ENCODE measurements at regions not wholly inside any gene's neighbourhood (a gene's known extent, or its start where the extent isn't known, plus 50 kb on each side); places are given as distances from the start of the nearest gene placed in this dataset.

- no peak for TF ChIP-seq CTCF (IDR thresholded peaks at IDR 0.05; ENCODE audit: low read depth, low read length, missing control alignments)
- no peak for DNase-seq
- in situ Hi-C loops (cut with HindIII; ENCODE audit: low pct_ligation_motif_present, low sequenced_read_pairs) = no loop called here
- H3K36me3 ChIP-seq (replicated peaks) = no peaks in the 10 kb centered on the region
- no peaks in the 10 kb centered on the region for H3K27me3 ChIP-seq (replicated peaks)
- no peak overlapping the region for H3K4me3 ChIP-seq (ENCODE audit: low read depth, low read length)
- no peak overlapping the region for H3K27ac ChIP-seq
Measured at GRCh38 chr2:66240286-66240685, 194.6 kb upstream of the MEIS1 start.

GRCh38 chr2:66239655-66240054, 195.3 kb upstream of the MEIS1 start:
- in situ Hi-C loops (cut with HindIII; ENCODE audit: low pct_ligation_motif_present, low sequenced_read_pairs) = no loop called here
- Histone ChIP-seq H3K36me3 (replicated peaks) (no peaks in the 10 kb centered on the region), H3K27me3 (replicated peaks) (no peaks in the 10 kb centered on the region), H3K4me3 (ENCODE audit: low read depth, low read length) (no peak overlapping the region), H3K27ac (no peak overlapping the region)
- no peak for TF ChIP-seq CTCF (IDR thresholded peaks at IDR 0.05; ENCODE audit: low read depth, low read length, missing control alignments)
- DNase-seq = no peak

DNA sequence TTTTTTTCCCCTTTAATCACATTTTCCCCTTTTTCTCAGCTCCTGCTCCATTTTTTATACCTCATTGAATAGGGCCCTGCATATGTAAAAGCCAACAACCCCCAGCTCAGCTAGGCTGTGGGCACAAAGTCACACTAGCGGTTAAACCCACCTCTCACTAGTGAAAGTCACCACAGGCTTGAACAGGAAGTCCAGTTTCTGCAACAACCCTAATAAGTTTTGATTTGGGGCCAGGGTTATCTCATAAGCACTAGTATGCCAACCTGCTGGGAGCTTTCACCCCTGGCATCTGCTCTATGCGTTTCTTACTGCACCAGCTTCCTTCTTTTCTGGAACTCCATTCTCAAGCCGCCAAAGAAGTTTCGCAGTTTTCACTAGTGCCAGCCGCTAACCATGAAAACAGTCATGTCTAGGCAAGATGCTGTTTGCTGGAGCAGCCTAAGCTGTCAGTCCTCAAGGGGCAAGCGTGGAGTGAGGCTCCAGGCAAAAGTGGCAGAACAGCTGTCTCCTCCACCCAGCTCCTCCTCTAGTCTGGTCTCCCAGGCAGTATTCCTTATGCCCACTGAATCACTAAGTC, 197.0 kb upstream of the MEIS1 start:
- no peak overlapping the region for H3K27ac ChIP-seq
- TF ChIP-seq CTCF (IDR thresholded peaks at IDR 0.05; ENCODE audit: low read depth, low read length, missing control alignments) = no peak
- no peak for DNase-seq
- no peaks in the 10 kb centered on the region for H3K27me3 ChIP-seq (replicated peaks)
- no peaks in the 10 kb centered on the region for H3K36me3 ChIP-seq (replicated peaks)
- in situ Hi-C loops (cut with HindIII; ENCODE audit: low pct_ligation_motif_present, low sequenced_read_pairs) = no loop called here
- no peak overlapping the region for H3K4me3 ChIP-seq (ENCODE audit: low read depth, low read length)

GRCh38 chr2:66236816-66237802, 197.8 kb upstream of the MEIS1 start:
- no peak for DNase-seq
- no peak for TF ChIP-seq CTCF (IDR thresholded peaks at IDR 0.05; ENCODE audit: low read depth, low read length, missing control alignments)
- no peak overlapping the region for H3K27ac ChIP-seq
- in situ Hi-C loops (cut with HindIII; ENCODE audit: low pct_ligation_motif_present, low sequenced_read_pairs) = no loop called here
- no peaks in the 10 kb centered on the region for H3K27me3 ChIP-seq (replicated peaks)
- no peak overlapping the region for H3K4me3 ChIP-seq (ENCODE audit: low read depth, low read length)
- no peaks in the 10 kb centered on the region for H3K36me3 ChIP-seq (replicated peaks)

DNA sequence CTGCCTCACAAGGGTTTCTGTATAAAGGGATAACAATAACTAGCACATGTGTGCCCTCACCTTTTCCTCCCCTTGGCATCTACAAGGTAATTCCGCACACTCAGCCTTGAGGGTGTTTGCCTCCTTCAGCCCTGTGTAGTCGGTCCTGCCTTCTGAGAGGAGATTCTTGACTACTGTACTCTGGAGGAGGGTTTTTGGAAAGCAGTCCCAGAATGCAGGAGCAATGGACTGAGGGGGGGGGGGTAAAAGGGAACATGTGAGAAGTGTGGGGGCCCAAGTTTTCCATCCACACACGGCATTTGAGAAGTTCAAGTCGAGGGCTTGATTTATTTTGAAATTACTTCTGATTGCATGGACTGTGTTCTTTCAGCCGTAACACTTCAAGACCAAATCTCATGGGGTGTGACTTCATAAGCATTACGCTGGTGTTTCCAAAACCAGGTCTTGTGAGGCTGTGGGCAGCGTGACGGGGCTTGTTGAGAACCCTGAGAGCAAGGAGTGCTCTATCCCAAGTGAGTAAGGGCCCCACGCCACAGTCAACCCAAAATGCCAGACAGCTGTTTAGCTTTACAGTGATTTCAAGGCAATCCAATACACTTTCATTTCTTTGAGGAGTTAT, 198.7 kb upstream of the MEIS1 start:
- in situ Hi-C loops (cut with HindIII; ENCODE audit: low pct_ligation_motif_present, low sequenced_read_pairs) = no loop called here
- Histone ChIP-seq H3K27ac (no peak overlapping the region), H3K4me3 (ENCODE audit: low read depth, low read length) (no peak overlapping the region), H3K27me3 (replicated peaks) (no peaks in the 10 kb centered on the region), H3K36me3 (replicated peaks) (no peaks in the 10 kb centered on the region)
- DNase-seq = no peak
- no peak for TF ChIP-seq CTCF (IDR thresholded peaks at IDR 0.05; ENCODE audit: low read depth, low read length, missing control alignments)
